Pulmonary artery endothelial cell (primary cell): ENCODE measurements at regions not wholly inside any gene's neighbourhood (a gene's known extent, or its start where the extent isn't known, plus 50 kb on each side); places are given as distances from the start of the nearest gene placed in this dataset.
"Not testable (repeated sequence)": the region's sequence is repeated elsewhere in the genome, so short reads cannot be mapped to it uniquely, and the experiment has no call there.

Source experiments
- DNase-seq: peaks from one replicate; pipeline ENCODE4 v3.0.0-alpha.2; 2011; ENCODE audit warnings: low read depth, low spot score

DNA sequence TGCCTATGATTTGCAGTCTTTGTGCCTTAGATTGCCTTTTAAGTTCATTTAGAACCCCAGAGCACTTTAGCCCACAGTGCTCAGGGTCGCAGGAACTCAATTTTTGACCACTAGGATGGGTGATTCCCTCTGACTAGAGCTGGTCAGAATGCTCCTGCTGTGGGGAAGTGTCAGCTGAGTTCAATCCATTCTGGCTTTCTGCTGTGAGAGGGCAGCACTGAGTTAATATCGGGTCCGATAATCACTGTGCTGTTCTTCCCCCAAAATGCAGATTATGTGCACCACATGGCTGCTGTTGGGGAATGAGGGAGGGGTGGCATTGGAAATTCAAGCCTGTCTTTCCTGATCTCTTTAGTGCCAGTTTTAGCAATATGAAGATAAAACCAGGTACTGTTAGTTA is 886.4 kb downstream of the DNAJB9 start:
- DNase-seq = no peak

- DNase-seq = no peak
Observed at GRCh38 chr7:109460296-109460695, 890.6 kb downstream of the DNAJB9 start.

GRCh38 chr7:109462171-109462570 is 892.5 kb downstream of the DNAJB9 start:
- DNase-seq = no peak

GRCh38 chr7:109467729-109468128 is 898.1 kb downstream of the DNAJB9 start:
- not testable (repeated sequence) for DNase-seq

GRCh38 chr7:109473172-109473571 is 903.5 kb downstream of the DNAJB9 start:
- DNase-seq = no peak

DNA sequence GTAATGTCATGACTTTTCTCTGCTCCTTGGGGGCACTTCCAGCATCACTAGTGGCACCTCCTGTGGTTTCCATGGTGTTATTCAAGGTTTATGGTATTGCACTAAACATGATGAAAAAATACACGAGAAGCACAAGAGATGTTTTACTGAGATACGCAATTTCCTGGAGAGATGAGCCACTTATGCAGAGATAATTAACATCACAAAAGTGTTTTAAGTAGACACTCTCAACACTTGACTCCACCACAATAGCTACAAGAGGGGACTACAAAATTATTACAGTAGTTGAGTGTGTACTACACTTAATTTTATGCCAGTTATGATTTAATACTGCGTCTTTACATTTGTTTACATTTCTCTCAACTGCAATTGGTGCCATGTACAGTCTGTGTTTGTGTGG is 906.7 kb downstream of the DNAJB9 start:
- DNase-seq = no peak

DNA sequence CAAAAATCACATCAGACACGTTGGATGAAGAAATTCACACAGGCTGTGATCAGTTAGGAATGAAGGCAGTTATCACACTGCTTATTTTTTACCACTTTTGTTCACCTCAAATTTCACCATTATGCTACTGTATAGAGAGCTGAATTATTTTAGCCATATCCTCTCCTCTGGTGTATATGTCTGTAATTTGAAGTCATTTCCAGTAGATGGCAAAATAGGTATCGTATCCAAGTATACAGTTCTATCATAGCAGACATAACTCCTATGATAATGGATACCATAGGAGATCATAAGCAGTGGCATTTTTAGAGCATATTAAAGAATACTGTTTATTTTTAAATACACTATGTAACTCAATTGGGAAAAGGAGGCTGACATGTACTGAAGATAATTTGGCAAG is 909.7 kb downstream of the DNAJB9 start:
- DNase-seq = no peak

- DNase-seq = not testable (repeated sequence)
Observed at GRCh38 chr7:109490607-109491006, 920.9 kb downstream of the DNAJB9 start.

GRCh38 chr7:109497053-109497452 is 927.4 kb downstream of the DNAJB9 start:
- DNase-seq = no peak

DNA sequence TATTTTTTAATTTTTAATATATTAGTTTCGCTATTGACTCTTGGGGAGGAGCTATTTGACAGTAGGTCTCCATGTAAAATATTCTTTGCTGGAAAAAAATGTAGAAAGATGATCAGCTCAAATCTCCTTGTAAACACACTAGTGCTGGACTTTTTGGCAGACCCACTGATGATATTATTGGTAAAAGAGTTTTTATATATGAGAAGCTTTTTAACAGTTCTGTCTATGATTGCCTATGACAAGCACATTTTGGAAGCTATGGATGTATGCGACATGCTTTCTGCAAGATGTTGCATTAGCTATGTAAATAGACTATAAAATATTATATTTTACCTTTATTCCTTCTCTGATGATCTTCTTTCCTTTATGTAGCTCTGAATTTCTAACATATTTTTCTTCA is 928.5 kb downstream of the DNAJB9 start:
- no peak for DNase-seq

- no peak for DNase-seq
Observed at GRCh38 chr7:109503421-109503820, 933.7 kb downstream of the DNAJB9 start.

DNA sequence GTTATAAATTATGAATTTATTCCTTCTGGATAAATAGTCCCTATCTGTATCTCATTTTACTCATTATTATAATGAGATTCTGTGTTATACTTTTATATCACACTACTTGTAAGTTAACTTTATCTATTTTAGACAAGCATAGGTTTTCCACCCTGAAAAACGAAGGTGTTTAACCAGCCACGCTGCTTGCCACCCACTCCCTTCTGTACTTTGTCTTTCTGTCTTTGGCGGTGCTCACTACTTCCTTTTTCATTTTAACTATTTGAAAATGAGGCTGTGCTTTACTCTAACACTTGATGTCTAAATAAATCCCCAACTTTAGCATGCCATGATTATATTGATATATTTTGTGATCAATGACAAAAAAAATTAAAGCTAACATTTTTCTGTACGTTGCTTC is 952.9 kb downstream of the DNAJB9 start:
- no peak for DNase-seq

- no peak for DNase-seq
Observed at GRCh38 chr7:109527833-109528232, 958.2 kb downstream of the DNAJB9 start.

GRCh38 chr7:109529712-109530111 is 960.0 kb downstream of the DNAJB9 start:
- no peak for DNase-seq

DNA sequence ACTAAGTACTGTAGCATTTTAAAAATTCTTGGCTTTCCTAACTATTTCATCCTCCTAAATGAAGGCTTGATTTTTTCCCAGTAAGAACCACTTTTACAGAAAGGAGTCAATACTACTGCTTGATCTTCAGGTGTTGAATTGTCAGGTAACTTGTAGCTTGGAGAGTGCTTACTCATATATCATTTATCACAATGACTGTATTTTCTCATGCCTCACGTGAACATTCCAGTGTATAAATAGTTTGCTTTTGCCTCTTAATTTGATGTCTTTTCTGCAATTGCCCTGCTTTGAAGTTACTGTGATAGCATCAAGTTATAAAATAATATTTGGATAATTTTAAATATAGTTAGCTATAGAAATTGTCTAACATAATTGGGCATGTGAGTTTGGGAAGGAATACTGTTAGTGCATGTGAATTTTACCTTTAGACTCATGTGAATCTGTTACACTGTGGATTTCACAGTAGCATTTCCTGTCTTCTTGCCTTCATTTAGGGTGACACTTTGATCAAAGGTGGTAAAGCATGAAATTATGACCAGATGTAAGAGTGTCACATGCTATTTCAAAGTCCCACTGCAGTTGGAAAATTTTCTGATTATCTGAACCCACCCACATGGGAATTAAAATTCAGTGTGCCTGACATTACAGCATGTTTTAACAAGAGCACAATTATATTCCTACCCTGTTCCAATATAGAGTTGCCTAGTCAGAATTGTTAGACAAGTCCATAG is 962.8 kb downstream of the DNAJB9 start:
- DNase-seq = no peak

GRCh38 chr7:109545686-109546085 is 976.0 kb downstream of the DNAJB9 start:
- DNase-seq = no peak

DNA sequence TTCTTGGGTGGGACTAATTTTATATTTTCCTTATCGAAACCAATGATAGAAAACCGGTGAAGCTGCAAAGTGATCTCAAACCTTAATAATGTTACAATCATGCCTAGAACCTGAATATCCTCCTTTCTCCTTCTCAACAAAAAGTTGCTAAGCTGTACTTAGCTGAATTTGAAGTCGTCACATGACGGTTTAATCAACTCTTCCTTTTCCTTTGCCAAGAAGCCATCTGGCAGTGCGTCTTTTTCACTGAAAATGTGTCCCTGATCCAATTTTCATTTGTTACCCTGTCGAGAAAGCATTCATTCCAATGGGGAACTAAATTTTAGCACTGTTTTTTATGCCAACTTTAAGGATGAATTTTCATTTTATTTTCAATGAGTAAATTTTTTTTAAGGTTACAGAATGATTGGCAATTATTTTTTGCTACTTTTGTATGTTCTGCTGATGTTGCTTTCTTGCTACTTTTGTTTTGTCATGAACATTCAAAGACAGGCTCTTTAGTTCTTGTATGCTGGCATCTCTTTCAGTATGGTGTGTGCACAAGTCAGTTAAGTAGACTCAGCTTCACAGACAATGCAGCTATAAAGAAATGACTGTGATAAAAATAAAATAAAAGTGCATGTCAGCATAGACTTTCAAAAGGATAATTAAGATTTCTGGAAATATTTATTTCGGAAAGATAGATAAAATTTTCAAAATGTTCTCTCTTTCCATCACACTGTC is 980.0 kb downstream of the DNAJB9 start:
- DNase-seq = no peak

DNA sequence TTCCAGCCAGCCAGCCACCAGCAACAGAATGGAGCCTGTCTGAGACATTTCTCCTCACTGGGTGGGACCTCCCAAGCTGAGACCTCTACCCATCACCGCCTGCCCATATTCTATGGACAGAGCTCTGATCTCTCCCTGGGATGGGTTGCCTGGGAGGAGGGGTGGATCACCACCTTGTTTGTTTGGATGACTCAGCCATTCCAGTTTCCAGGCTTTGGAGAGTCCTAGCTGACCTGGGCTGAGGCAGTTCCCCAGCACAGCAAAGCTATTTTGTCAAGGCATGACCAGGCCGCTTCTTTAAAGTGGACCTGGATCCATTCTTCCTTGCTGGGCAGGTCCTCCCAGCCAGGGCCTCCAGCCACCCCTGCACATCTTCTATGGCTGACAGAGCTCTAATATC is 982.3 kb downstream of the DNAJB9 start:
- DNase-seq = no peak

GRCh38 chr7:109577265-109577664 is 1007.6 kb downstream of the DNAJB9 start:
- DNase-seq = no peak

GRCh38 chr7:109579901-109580300 is 1010.2 kb downstream of the DNAJB9 start:
- no peak for DNase-seq

GRCh38 chr7:109582211-109582610 is 1012.5 kb downstream of the DNAJB9 start:
- DNase-seq = no peak

GRCh38 chr7:109596948-109597347 is 1027.3 kb downstream of the DNAJB9 start:
- DNase-seq = not testable (repeated sequence)

- DNase-seq = no peak
Observed at GRCh38 chr7:109611656-109612055, 1042.0 kb downstream of the DNAJB9 start.
